Neuronal stem cell (in vitro differentiated cells): ENCODE measurements at regions not wholly inside any gene's neighbourhood (a gene's known extent, or its start where the extent isn't known, plus 50 kb on each side); places are given as distances from the start of the nearest gene placed in this dataset.

Experiments used
- DNase-seq: peaks from one replicate; pipeline ENCODE4 v3.0.0-alpha.2; 2013; ENCODE audit warnings: low spot score
- H2AFZ ChIP-seq: one replicate; pipeline ENCODE4 v1.6.1; 2013; ENCODE audit warnings: mild to moderate bottlenecking, low read length, inconsistent platforms
- H2AK5ac ChIP-seq: 2 replicates; pipeline ENCODE4 v1.6.1; 2013; ENCODE audit warnings: low read depth, mild to moderate bottlenecking, inconsistent platforms, low read length, moderate library complexity, mixed read lengths
- H2BK120ac ChIP-seq: 2 replicates; pipeline ENCODE4 v1.6.1; 2013; ENCODE audit warnings: low read depth, mild to moderate bottlenecking, inconsistent platforms, low read length, moderate library complexity, mixed read lengths
- H2BK12ac ChIP-seq: one replicate; pipeline ENCODE4 v1.6.1; 2013; ENCODE audit warnings: low read length, inconsistent platforms
- H2BK15ac ChIP-seq: 2 replicates; pipeline ENCODE4 v1.6.1; 2013; ENCODE audit warnings: mild to moderate bottlenecking, low read length, inconsistent platforms, mixed read lengths
- H2BK5ac ChIP-seq: one replicate; pipeline ENCODE4 v1.6.1; 2013; ENCODE audit warnings: inconsistent platforms, mild to moderate bottlenecking, low read length, moderate library complexity
- H3K14ac ChIP-seq: one replicate; pipeline ENCODE4 v1.6.1; 2013; ENCODE audit warnings: low read length, inconsistent platforms
- H3K18ac ChIP-seq: 2 replicates; pipeline ENCODE4 v1.6.1; 2013; ENCODE audit warnings: low read length, inconsistent platforms
- H3K23ac ChIP-seq: 2 replicates; pipeline ENCODE4 v1.6.1; 2013; ENCODE audit warnings: low read depth, mild to moderate bottlenecking, mixed read lengths, low read length, inconsistent platforms; ENCODE audit not compliant: poor library complexity
- H3K27ac ChIP-seq: replicated peaks from 3 replicates; pipeline ENCODE4 v1.5.1; 2013; ENCODE audit warnings: low read length, inconsistent platforms
- H3K27me3 ChIP-seq, 3 experiments: 2 replicates each; pipeline ENCODE4 v1.6.1; 2013; ENCODE audit warnings: low read length in 3 of 3, mild to moderate bottlenecking in 2 of 3, inconsistent platforms in 1 of 3, low read depth in 1 of 3, mixed read lengths in 1 of 3, moderate library complexity in 1 of 3; ENCODE audit not compliant: control insufficient read depth in 3 of 3, insufficient read depth in 3 of 3
- H3K36me3 ChIP-seq, 2 donors: replicated peaks in 1 of 2; 2 replicates each; pipeline ENCODE4 v1.6.1; 2013; ENCODE audit warnings: low read length in 2 of 2; ENCODE audit not compliant: control insufficient read depth in 2 of 2, insufficient read depth in 2 of 2
- H3K4ac ChIP-seq: 2 replicates; pipeline ENCODE4 v1.6.1; 2013; ENCODE audit warnings: inconsistent platforms, mild to moderate bottlenecking, low read length, moderate library complexity
- H3K4me1 ChIP-seq, 2 donors: 1 replicate in 1 of 2; 2 replicates in 1 of 2; pipeline ENCODE4 v1.6.1; 2013; ENCODE audit warnings: low read length in 2 of 2, low read depth in 1 of 2; ENCODE audit not compliant: control insufficient read depth in 2 of 2, insufficient read depth in 1 of 2
- H3K4me2 ChIP-seq: one replicate; pipeline ENCODE4 v1.6.1; 2013; ENCODE audit warnings: mild to moderate bottlenecking, low read length, inconsistent platforms; ENCODE audit not compliant: insufficient read depth, poor library complexity, severe bottlenecking
- H3K4me3 ChIP-seq, 2 donors: 2 replicates each; pipeline ENCODE4 v1.5.1; 2013; ENCODE audit warnings: low read length in 2 of 2, mild to moderate bottlenecking in 2 of 2, inconsistent platforms in 1 of 2, moderate library complexity in 1 of 2
- H3K79me1 ChIP-seq: one replicate; pipeline ENCODE4 v1.6.1; 2013; ENCODE audit warnings: low read depth, mild to moderate bottlenecking, inconsistent platforms, low read length, moderate library complexity
- H3K9ac ChIP-seq: one replicate; pipeline ENCODE4 v1.6.1; 2013; ENCODE audit warnings: mild to moderate bottlenecking, low read depth, low read length, inconsistent platforms; ENCODE audit not compliant: poor library complexity
- H3K9me3 ChIP-seq, 2 donors: replicated peaks in 1 of 2; 2 replicates each; pipeline versions ENCODE3 to v1.6.1; 2013; ENCODE audit warnings: low read length in 2 of 2, mild to moderate bottlenecking in 2 of 2, inconsistent platforms in 1 of 2, low read depth in 1 of 2, mixed read lengths in 1 of 2, moderate library complexity in 1 of 2; ENCODE audit not compliant: control insufficient read depth in 2 of 2, insufficient read depth in 1 of 2
- H4K8ac ChIP-seq: one replicate; pipeline ENCODE4 v1.6.1; 2013; ENCODE audit warnings: low read depth, mild to moderate bottlenecking, inconsistent platforms, low read length, moderate library complexity
- H4K91ac ChIP-seq: one replicate; pipeline ENCODE4 v1.6.1; 2013; ENCODE audit warnings: low read length, low read depth, mild to moderate bottlenecking, inconsistent platforms; ENCODE audit not compliant: poor library complexity
- WGBS, 2 donors: extraction: QIAGEN DNeasy Blood & Tissue Kit; methylation state at CpG; one replicate each; pipeline ENCODE4 v1.1.7; 2013; ENCODE audit warnings: missing lambda C conversion rate in 2 of 2, mixed read lengths in 1 of 2; ENCODE audit not compliant: insufficient read length in 2 of 2, insufficient replicate concordance in 1 of 2; ENCODE audit errors: extremely low coverage in 2 of 2; 5-methylcytosine and 5-hydroxymethylcytosine counted together

DNA sequence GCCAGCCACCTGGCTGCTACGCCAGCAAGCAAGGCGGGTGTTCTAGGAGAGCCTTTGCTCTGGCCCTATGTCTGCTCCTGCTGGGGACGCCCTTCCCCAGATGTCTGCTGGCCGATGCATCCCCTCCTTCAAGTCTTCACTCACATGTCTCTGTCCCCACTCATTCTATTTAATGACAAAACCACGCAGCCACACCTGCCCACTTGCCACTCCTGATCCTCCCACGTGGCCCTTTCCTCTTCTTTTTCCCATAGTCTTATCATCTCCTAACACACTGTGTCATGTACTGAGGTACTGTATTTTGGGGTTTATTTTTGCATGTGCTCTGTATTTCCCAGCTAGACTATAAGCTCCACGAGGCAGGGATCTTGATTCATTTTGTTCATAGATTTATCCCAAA is 62.0 kb upstream of the HRH2 start:
- no peak overlapping the region for H2BK5ac ChIP-seq
- no peaks in the 10 kb centered on the region for H3K79me1 ChIP-seq
- peaks cover 0 to 4% of the 10 kb centered on the region in 2 donors for H3K9me3 ChIP-seq
- H3K9ac ChIP-seq: no peak overlapping the region
- no peak overlapping the region for H4K8ac ChIP-seq
- WGBS, 2 donors: no CpG with 5 or more reads among the region's 7 CpGs
- H3K4me3 ChIP-seq: no peak overlapping the region
- H3K36me3 ChIP-seq: no peaks in the 10 kb centered on the region
- no peak overlapping the region for H3K23ac ChIP-seq
- no peak overlapping the region for H3K4ac ChIP-seq
- no peak overlapping the region for H3K18ac ChIP-seq
- no peak overlapping the region for H2BK12ac ChIP-seq
- no peak overlapping the region for H3K14ac ChIP-seq
- no peak overlapping the region for H2AK5ac ChIP-seq
- H2AFZ ChIP-seq: no peak overlapping the region
- no peak overlapping the region for H2BK15ac ChIP-seq
- no peak overlapping the region for H3K4me2 ChIP-seq
- no peak for DNase-seq
- H3K27ac ChIP-seq: no peak overlapping the region
- no peaks in the 10 kb centered on the region for H3K4me1 ChIP-seq
- H2BK120ac ChIP-seq: no peak overlapping the region
- no peak overlapping the region for H4K91ac ChIP-seq
- H3K27me3 ChIP-seq: no peaks in the 10 kb centered on the region

DNA sequence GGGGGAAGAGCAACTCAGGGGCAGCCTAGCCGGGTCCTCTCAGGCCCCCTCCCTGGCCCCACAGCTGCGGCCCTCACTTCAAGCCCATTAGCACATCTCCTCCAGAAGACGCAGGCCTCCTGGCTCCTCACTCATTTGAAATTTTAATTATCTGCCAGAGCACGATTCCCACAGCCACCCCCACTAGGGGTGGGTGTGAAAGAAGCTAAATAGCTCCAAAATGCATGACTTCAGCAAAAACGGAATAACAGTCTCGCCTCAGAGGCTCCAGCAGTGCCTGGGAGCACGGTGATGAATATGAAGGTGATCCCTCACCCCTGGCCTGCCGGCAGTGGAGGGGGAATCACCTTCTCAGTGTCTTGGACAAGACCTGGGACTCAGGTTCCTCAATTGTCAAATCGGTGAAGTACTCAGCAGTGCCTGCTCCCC is 61.1 kb upstream of the HRH2 start:
- Histone ChIP-seq H4K91ac (no peak overlapping the region), H4K8ac (no peak overlapping the region), H2BK15ac (no peak overlapping the region), H3K14ac (no peak overlapping the region), H3K27me3 (no peaks in the 10 kb centered on the region), H3K9ac (no peak overlapping the region), H2BK5ac (no peak overlapping the region), H3K36me3 (no peaks in the 10 kb centered on the region), H2AK5ac (no peak overlapping the region), H3K4me2 (no peak overlapping the region), H3K18ac (peak overlapping the region; percentile 28), H3K23ac (no peak overlapping the region), H3K4ac (no peak overlapping the region), H3K4me1 (no peaks in the 10 kb centered on the region), H3K79me1 (no peaks in the 10 kb centered on the region), H3K4me3 (no peak overlapping the region), H3K9me3 (peaks cover 0 to 4% of the 10 kb centered on the region in 2 donors), H3K27ac (no peak overlapping the region), H2BK120ac (no peak overlapping the region), H2BK12ac (no peak overlapping the region), H2AFZ (no peak overlapping the region)
- no CpG with 5 or more reads among the region's 9 CpGs for WGBS, 2 donors
- no peak for DNase-seq

DNA sequence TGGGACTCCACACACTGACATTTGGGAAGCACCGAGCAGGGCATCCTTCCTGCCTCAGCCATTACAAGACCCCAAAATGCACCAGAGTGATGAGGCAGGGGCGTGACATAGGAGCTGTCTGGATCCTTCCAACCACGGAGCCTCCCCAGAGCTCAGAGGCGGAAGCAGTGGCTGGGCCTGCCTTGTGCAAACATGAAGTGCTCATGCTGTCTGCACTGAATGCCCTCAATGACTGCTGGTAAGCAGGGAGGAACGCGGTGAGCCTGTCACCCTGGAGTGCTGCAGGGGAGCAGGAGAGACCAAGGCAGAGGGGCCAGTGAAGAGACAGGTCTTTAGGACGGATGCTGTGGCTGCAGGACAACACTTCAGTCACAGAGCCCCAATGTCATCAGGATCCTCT is 60.2 kb upstream of the HRH2 start:
- no peak overlapping the region for H3K14ac ChIP-seq
- no peak overlapping the region for H4K8ac ChIP-seq
- DNase-seq: no peak
- no peaks in the 10 kb centered on the region for H3K27me3 ChIP-seq
- peak overlapping the region; percentile 95 for H4K91ac ChIP-seq
- peak overlapping the region; percentile 21 for H3K9ac ChIP-seq
- no peak overlapping the region for H3K27ac ChIP-seq
- no peaks in the 10 kb centered on the region for H3K79me1 ChIP-seq
- H2BK5ac ChIP-seq: no peak overlapping the region
- H3K4me1 ChIP-seq: no peaks in the 10 kb centered on the region
- H2AFZ ChIP-seq: no peak overlapping the region
- H3K36me3 ChIP-seq: no peaks in the 10 kb centered on the region
- peak overlapping the region; percentile 85 for H3K18ac ChIP-seq
- H2BK120ac ChIP-seq: no peak overlapping the region
- no peak overlapping the region for H3K4ac ChIP-seq
- H2BK15ac ChIP-seq: no peak overlapping the region
- H3K9me3 ChIP-seq: peaks cover 0 to 4% of the 10 kb centered on the region in 2 donors
- no CpG with 5 or more reads among the region's 7 CpGs for whole genome bisulfite sequencing, 2 donors
- H2AK5ac ChIP-seq: no peak overlapping the region
- H3K4me3 ChIP-seq: no peak overlapping the region
- H2BK12ac ChIP-seq: no peak overlapping the region
- H3K4me2 ChIP-seq: no peak overlapping the region
- no peak overlapping the region for H3K23ac ChIP-seq

DNA sequence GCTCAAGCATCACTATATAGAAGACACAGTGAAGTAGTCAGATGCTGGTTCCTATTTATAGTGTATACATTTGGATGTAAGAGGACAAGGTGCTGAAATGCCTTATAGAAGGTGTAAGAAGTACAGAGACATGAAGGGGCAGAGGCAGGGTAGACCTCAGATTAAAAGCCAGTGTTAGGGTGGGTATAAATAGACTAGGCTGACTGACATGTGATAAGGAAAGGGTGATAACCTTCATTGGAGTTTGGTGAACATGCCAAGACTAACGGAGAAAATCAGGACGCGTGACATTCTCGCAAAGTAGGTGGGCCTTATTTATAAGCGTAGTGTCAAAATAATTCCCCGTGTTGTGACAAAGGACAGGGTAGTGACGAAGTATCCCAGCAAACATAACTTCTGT is 59.1 kb upstream of the HRH2 start:
- no peak overlapping the region for H3K27ac ChIP-seq
- H3K23ac ChIP-seq: no peak overlapping the region
- H3K9ac ChIP-seq: no peak overlapping the region

More for the DNA sequence above, 59.1 kb upstream of the HRH2 start:
- peaks cover 0 to 4% of the 10 kb centered on the region in 2 donors for H3K9me3 ChIP-seq
- no peak for DNase-seq
- H3K4me1 ChIP-seq: no peaks in the 10 kb centered on the region
- H3K79me1 ChIP-seq: no peaks in the 10 kb centered on the region
- no peak overlapping the region for H3K4me2 ChIP-seq
- no peak overlapping the region for H2BK12ac ChIP-seq
- no peak overlapping the region for H4K91ac ChIP-seq
- H4K8ac ChIP-seq: no peak overlapping the region
- no CpG with 5 or more reads among the region's 7 CpGs for WGBS, 2 donors
- H3K4me3 ChIP-seq: no peak overlapping the region
- no peak overlapping the region for H3K4ac ChIP-seq
- H3K14ac ChIP-seq: no peak overlapping the region
- H2BK120ac ChIP-seq: no peak overlapping the region
- no peaks in the 10 kb centered on the region for H3K36me3 ChIP-seq
- no peak overlapping the region for H3K18ac ChIP-seq
- no peaks in the 10 kb centered on the region for H3K27me3 ChIP-seq
- H2BK5ac ChIP-seq: no peak overlapping the region
- H2AFZ ChIP-seq: no peak overlapping the region
- H2AK5ac ChIP-seq: no peak overlapping the region
- no peak overlapping the region for H2BK15ac ChIP-seq
